ENCODE measurements at regions not wholly inside any gene's neighbourhood (a gene's known extent, or its start where the extent isn't known, plus 50 kb on each side); places are given as distances from the start of the nearest gene placed in this dataset.

GRCh38 chr14:51473808-51474565 is 177.7 kb upstream of the FRMD6 start:
- TF ChIP-seq CTCF (IDR thresholded peaks at IDR 0.05; ENCODE audit: insufficient read depth, low read length) (no peak), SPI1 (IDR thresholded peaks at IDR 0.05; ENCODE audit: borderline replicate concordance, low read depth) (no peak)
- TF ChIP-seq, protein P1, sequence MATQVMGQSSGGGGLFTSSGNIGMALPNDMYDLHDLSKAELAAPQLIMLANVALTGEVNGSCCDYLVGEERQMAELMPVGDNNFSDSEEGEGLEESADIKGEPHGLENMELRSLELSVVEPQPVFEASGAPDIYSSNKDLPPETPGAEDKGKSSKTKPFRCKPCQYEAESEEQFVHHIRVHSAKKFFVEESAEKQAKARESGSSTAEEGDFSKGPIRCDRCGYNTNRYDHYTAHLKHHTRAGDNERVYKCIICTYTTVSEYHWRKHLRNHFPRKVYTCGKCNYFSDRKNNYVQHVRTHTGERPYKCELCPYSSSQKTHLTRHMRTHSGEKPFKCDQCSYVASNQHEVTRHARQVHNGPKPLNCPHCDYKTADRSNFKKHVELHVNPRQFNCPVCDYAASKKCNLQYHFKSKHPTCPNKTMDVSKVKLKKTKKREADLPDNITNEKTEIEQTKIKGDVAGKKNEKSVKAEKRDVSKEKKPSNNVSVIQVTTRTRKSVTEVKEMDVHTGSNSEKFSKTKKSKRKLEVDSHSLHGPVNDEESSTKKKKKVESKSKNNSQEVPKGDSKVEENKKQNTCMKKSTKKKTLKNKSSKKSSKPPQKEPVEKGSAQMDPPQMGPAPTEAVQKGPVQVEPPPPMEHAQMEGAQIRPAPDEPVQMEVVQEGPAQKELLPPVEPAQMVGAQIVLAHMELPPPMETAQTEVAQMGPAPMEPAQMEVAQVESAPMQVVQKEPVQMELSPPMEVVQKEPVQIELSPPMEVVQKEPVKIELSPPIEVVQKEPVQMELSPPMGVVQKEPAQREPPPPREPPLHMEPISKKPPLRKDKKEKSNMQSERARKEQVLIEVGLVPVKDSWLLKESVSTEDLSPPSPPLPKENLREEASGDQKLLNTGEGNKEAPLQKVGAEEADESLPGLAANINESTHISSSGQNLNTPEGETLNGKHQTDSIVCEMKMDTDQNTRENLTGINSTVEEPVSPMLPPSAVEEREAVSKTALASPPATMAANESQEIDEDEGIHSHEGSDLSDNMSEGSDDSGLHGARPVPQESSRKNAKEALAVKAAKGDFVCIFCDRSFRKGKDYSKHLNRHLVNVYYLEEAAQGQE (IDR thresholded peaks at IDR 0.05; ENCODE audit: insufficient replicate concordance, low read depth), result no peak
